HepG2 (cell line): ENCODE measurements at regions not wholly inside any gene's neighbourhood (a gene's known extent, or its start where the extent isn't known, plus 50 kb on each side); places are given as distances from the start of the nearest gene placed in this dataset.

ENCODE experiments used
- ATAC-seq: fragments of 200-7000 bp; cut with Tn5 transposase; 3 replicates; pipeline ENCODE4 v1.9.1; 2020; ENCODE audit warnings: mild to moderate bottlenecking, moderate library complexity
- BruUV-seq: library from RNA; stranded (reverse); fragments of 400-500 nt; replicated peaks from 2 replicates; lab custom pipeline; 2021; lab: Mats Ljungman, UMichigan
- CTCF ChIA-PET: fragments of 300-600 bp; formaldehyde crosslinking; extraction: SDS; loops from one replicate; lab custom pipeline; 2021; ENCODE audit warnings: low total read pairs, inconsistent platforms, low intra/inter-chr PET ratio; lab: Yijun Ruan, JAX
- POLR2A ChIA-PET: fragments of 350-600 bp; sonication (Branson Sonifier 250); formaldehyde crosslinking; loops from one replicate; lab custom pipeline; 2020; ENCODE audit warnings: antibody characterized with exemption, inconsistent platforms; lab: Yijun Ruan, JAX
- DNase-seq: peaks from one replicate; pipeline ENCODE4 v3.0.0-alpha.2; 2015; ENCODE audit warnings: low spot score
- FAIRE-seq: peaks from 3 replicates; lab custom pipeline; 2011; peaks lifted over from hg19 to GRCh38; lab: Jason Lieb, UNC
- H2AFZ ChIP-seq: one replicate; pipeline ENCODE4 v1.6.1; 2011; ENCODE audit warnings: low read length, inconsistent platforms
- H3K27ac ChIP-seq: fragments of 300-600 bp; 3 replicates; pipeline ENCODE4 v1.8.0; 2011; ENCODE audit warnings: mixed run types, mild to moderate bottlenecking, mixed read lengths, low read length, inconsistent platforms; ENCODE audit not compliant: insufficient read depth; ENCODE audit errors: extremely low read length
- H3K27me3 ChIP-seq, 2 experiments: fragments of 200-600 bp in 1 of 2; 2 replicates in 1 of 2; 3 replicates in 1 of 2; pipeline versions ENCODE4 v1.6.0 to v1.8.0; 2011; ENCODE audit warnings: low read length in 2 of 2, mild to moderate bottlenecking in 2 of 2, moderate library complexity in 2 of 2, inconsistent platforms in 1 of 2; ENCODE audit not compliant: insufficient read depth in 2 of 2, control insufficient read depth in 1 of 2
- H3K36me3 ChIP-seq, 2 experiments: fragments of 200-600 bp in 1 of 2; replicated peaks in 1 of 2; 2 replicates in 1 of 2; 3 replicates in 1 of 2; pipeline versions ENCODE4 v1.5.1 to v1.8.0; 2011; ENCODE audit warnings: low read length in 2 of 2, inconsistent platforms in 1 of 2; ENCODE audit not compliant: insufficient read depth in 2 of 2, control insufficient read depth in 1 of 2
- H3K4me1 ChIP-seq: 2 replicates; pipeline ENCODE4 v1.5.1; 2012; ENCODE audit warnings: low read length, inconsistent platforms; ENCODE audit not compliant: insufficient read depth
- H3K4me2 ChIP-seq: 2 replicates; pipeline ENCODE4 v1.6.0; 2011; ENCODE audit warnings: low read depth, low read length, inconsistent platforms
- H3K4me3 ChIP-seq, 3 experiments: fragments of 200-600 bp in 1 of 3; sonication (generic), shearing (Covaris generic) in 1 of 3; replicated peaks in 1 of 3; 2 replicates each; pipeline ENCODE4 v1.5.1; 2011 to 2016; ENCODE audit warnings: low read length in 3 of 3, inconsistent platforms in 2 of 3, low read depth in 2 of 3, mild to moderate bottlenecking in 2 of 3, control low read depth in 1 of 3, mixed read lengths in 1 of 3; ENCODE audit not compliant: insufficient read depth in 1 of 3
- H3K79me2 ChIP-seq: one replicate; pipeline ENCODE4 v1.6.1; 2011; ENCODE audit warnings: low read length, inconsistent platforms; ENCODE audit not compliant: insufficient read depth
- H3K9ac ChIP-seq: 2 replicates; pipeline ENCODE4 v1.6.0; 2011; ENCODE audit warnings: mild to moderate bottlenecking, low read depth, low read length, inconsistent platforms; ENCODE audit not compliant: insufficient read depth
- H3K9me3 ChIP-seq: 2 replicates; pipeline ENCODE4 v1.5.1; 2012; ENCODE audit warnings: mild to moderate bottlenecking, low read length
- H4K20me1 ChIP-seq: 2 replicates; pipeline ENCODE4 v1.6.0; 2011; ENCODE audit warnings: inconsistent platforms, mild to moderate bottlenecking, low read length, moderate library complexity; ENCODE audit not compliant: insufficient read depth
- ELF1 ChIP-seq: sonication (generic); formaldehyde crosslinking; IDR thresholded peaks from 2 replicates; pipeline ENCODE4 v1.4.0; 2020; ENCODE audit warnings: missing genetic modification reagents
- HNRNPL ChIP-seq: fragments of 200-400 bp; formaldehyde crosslinking; IDR thresholded peaks from 2 replicates; pipeline ENCODE4 v1.6.1; 2017; ENCODE audit warnings: mild to moderate bottlenecking, low read depth, low read length
- HOXA5 ChIP-seq: sonication (generic); formaldehyde crosslinking; IDR thresholded peaks from 2 replicates; pipeline ENCODE4 v1.4.0; 2020; ENCODE audit warnings: missing genetic modification reagents
- ISX ChIP-seq: sonication (generic); formaldehyde crosslinking; conservative IDR thresholded peaks from 2 replicates; pipeline ENCODE4 v1.5.0; 2020; ENCODE audit warnings: missing genetic modification reagents
- JUND ChIP-seq: sonication (generic); formaldehyde crosslinking; IDR thresholded peaks from 2 replicates; pipeline ENCODE4 v1.8.0; 2022; ENCODE audit warnings: mild to moderate bottlenecking, missing genetic modification reagents
- KMT2A ChIP-seq: sonication (generic); formaldehyde crosslinking; IDR thresholded peaks from 2 replicates; pipeline ENCODE4 v1.4.0; 2020; ENCODE audit warnings: missing genetic modification reagents
- KMT2B ChIP-seq: IDR thresholded peaks from 2 replicates; pipeline ENCODE4 v1.6.1; 2016; ENCODE audit warnings: missing genetic modification reagents, missing compliant biosample characterization
- MAFG ChIP-seq: sonication (generic); formaldehyde crosslinking; IDR thresholded peaks from 2 replicates; pipeline ENCODE4 v1.5.1; 2020; ENCODE audit warnings: mild to moderate bottlenecking, missing genetic modification reagents
- MATR3 ChIP-seq: sonication (generic); formaldehyde crosslinking; IDR thresholded peaks from 2 replicates; pipeline ENCODE4 v1.4.0; 2020; ENCODE audit warnings: missing genetic modification reagents
- MEF2D ChIP-seq: sonication (generic); formaldehyde crosslinking; IDR thresholded peaks from 2 replicates; pipeline ENCODE4 v1.5.1; 2020; ENCODE audit warnings: mild to moderate bottlenecking, missing genetic modification reagents
- RAD21 ChIP-seq: fragments of 450-650 bp; formaldehyde crosslinking; IDR thresholded peaks from 2 replicates; pipeline ENCODE4 v1.5.0; 2020; ENCODE audit warnings: mild to moderate bottlenecking
- RBM22 ChIP-seq: fragments of 200-400 bp; formaldehyde crosslinking; optimal IDR thresholded peaks from 2 replicates; pipeline ENCODE3; 2017; ENCODE audit warnings: mild to moderate bottlenecking, low read length, moderate library complexity
- SMC3 ChIP-seq: IDR thresholded peaks from 2 replicates; pipeline ENCODE4 v1.6.1; 2011; ENCODE audit warnings: low read length, improper control_type of control experiment
- STAG1 ChIP-seq: sonication (generic); formaldehyde crosslinking; IDR thresholded peaks from 2 replicates; pipeline ENCODE4 v1.4.0; 2020; ENCODE audit warnings: missing genetic modification reagents
- TGIF2 ChIP-seq: IDR thresholded peaks from 2 replicates; pipeline ENCODE4 v1.6.1; 2016; ENCODE audit warnings: control low read depth, missing compliant biosample characterization
- ZNF724P ChIP-seq: sonication (generic); formaldehyde crosslinking; IDR thresholded peaks from 2 replicates; pipeline ENCODE4 v1.8.0; 2022; ENCODE audit warnings: missing genetic modification reagents, borderline replicate concordance
- WGBS: methylation state at CpG from one replicate; pipeline ENCODE4 v1.1.6; 2017; ENCODE audit warnings: low lambda C conversion rate; 5-methylcytosine and 5-hydroxymethylcytosine counted together
- in situ Hi-C: cut with HindIII; loops from 2 replicates; pipeline ENCODE4 v1.10.0; 2017; ENCODE audit warnings: low pct_unique_long_range_greater_than_20kb; ENCODE audit not compliant: extremely low pct_ligation_motif_present
- intact Hi-C: fragments of 100-400 bp; cut with micrococcal nuclease; formaldehyde crosslinking; loops from one replicate; pipeline ENCODE4 v1.10.0; 2022; ENCODE audit not compliant: unreplicated experiment
- TF ChIP-seq, protein P1 (sequence below): sonication (generic); formaldehyde crosslinking; IDR thresholded peaks from 2 replicates; pipeline ENCODE4 v1.5.0; 2020; ENCODE audit warnings: mild to moderate bottlenecking, missing genetic modification reagents, moderate library complexity

DNA sequence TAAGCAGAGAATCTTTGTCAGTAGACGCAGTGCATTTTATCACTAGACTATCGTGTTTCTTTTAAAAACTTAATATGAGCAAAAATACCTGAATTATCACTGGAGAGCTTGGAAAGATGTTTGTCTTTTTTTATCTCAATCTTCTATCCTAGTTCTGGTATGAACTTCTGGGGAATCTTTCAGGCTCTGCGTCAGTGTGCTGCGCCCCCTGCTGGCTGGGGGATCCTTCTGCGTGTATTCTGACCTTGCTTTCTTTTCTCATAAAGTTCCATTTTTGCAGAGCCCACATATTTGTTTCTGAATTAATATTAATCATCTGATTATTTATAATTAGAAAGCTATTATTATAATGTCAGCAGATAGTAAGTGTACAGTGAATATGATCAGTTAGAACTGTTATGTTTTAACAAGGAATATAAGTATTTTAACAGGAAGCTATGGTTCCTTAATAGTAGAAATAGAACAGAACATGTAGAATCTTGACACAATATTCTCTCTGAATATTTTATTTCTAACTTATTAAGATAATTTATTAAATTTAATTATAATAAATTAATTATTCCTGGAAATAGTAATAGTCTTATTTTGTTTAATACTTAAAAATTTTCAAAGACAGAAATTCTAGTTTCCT lies 945.0 kb upstream of the CRIM1 start:
- H3K4me3 ChIP-seq, result no peak overlapping the region
- H3K27me3 ChIP-seq, result no peaks in the 10 kb centered on the region
- ChIA-PET CTCF (interaction anchor here (0.8 to 3.2 kb wide), 3 partner anchors 241 to 1398 kb away, joined by 3 to 26 read pairs (median 13); no protein-coding TSS in a partner anchor), POLR2A (no interaction called here)
- H3K36me3 ChIP-seq, result no peaks in the 10 kb centered on the region
- H3K79me2 ChIP-seq, result no peaks in the 10 kb centered on the region
- no TSS peak for BruUV-seq
- peak; percentile 79 for ATAC-seq
- FAIRE-seq, result peak; percentile 67
- in situ Hi-C loops, result loop anchor here (10.0 kb wide), 1 partner anchor 1316 kb away; no protein-coding TSS in a partner anchor
- no peaks in the 10 kb centered on the region for H3K4me1 ChIP-seq
- no peak for TF ChIP-seq KMT2B
- peak; percentile 66 for TF ChIP-seq STAG1 (CRISPR knock-in tag)
- TF ChIP-seq SMC3, result peak; percentile 85
- TF ChIP-seq, protein P1, sequence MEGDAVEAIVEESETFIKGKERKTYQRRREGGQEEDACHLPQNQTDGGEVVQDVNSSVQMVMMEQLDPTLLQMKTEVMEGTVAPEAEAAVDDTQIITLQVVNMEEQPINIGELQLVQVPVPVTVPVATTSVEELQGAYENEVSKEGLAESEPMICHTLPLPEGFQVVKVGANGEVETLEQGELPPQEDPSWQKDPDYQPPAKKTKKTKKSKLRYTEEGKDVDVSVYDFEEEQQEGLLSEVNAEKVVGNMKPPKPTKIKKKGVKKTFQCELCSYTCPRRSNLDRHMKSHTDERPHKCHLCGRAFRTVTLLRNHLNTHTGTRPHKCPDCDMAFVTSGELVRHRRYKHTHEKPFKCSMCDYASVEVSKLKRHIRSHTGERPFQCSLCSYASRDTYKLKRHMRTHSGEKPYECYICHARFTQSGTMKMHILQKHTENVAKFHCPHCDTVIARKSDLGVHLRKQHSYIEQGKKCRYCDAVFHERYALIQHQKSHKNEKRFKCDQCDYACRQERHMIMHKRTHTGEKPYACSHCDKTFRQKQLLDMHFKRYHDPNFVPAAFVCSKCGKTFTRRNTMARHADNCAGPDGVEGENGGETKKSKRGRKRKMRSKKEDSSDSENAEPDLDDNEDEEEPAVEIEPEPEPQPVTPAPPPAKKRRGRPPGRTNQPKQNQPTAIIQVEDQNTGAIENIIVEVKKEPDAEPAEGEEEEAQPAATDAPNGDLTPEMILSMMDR (CRISPR knock-in tag), result peak; percentile 78
- TF ChIP-seq, all 625 proteins: peak for 3
- H3K9me3 ChIP-seq, result no peaks in the 10 kb centered on the region
- H3K9ac ChIP-seq, result no peak overlapping the region
- intact Hi-C loops, result loop anchor here (1.0 to 2.0 kb wide), 5 partner anchors 242 to 1736 kb away; no protein-coding TSS in a partner anchor
- no peaks in the 10 kb centered on the region for H4K20me1 ChIP-seq
- H3K4me2 ChIP-seq, result no peak overlapping the region
- H3K27ac ChIP-seq, result no peak overlapping the region
- DNase-seq, result peak; percentile 33
- 11% methylated on average over 5 of the region's 5 CpGs for WGBS
- no peak overlapping the region for H2AFZ ChIP-seq

GRCh38 chr2:35409762-35410161 lies 945.8 kb upstream of the CRIM1 start:
- CTCF ChIA-PET, result interaction anchor here (0.8 to 3.2 kb wide), 3 partner anchors 241 to 1397 kb away, joined by 3 to 26 read pairs (median 13); no protein-coding TSS in a partner anchor
- Histone ChIP-seq H3K79me2 (no peaks in the 10 kb centered on the region), H3K36me3 (no peaks in the 10 kb centered on the region), H2AFZ (no peak overlapping the region), H3K4me3 (no peak overlapping the region), H3K27me3 (no peaks in the 10 kb centered on the region), H3K27ac (no peak overlapping the region), H3K9ac (no peak overlapping the region), H4K20me1 (no peaks in the 10 kb centered on the region), H3K4me2 (no peak overlapping the region), H3K4me1 (no peaks in the 10 kb centered on the region), H3K9me3 (no peaks in the 10 kb centered on the region)
- ATAC-seq (no peak), FAIRE-seq (no peak), DNase-seq (no peak)
- TF ChIP-seq ISX (no peak), ZNF724P (CRISPR knock-in tag) (no peak), TGIF2 (no peak), MAFG (CRISPR knock-in tag) (no peak), MEF2D (CRISPR knock-in tag) (no peak), HOXA5 (CRISPR knock-in tag) (no peak), MATR3 (CRISPR knock-in tag) (no peak), JUND (CRISPR knock-in tag) (no peak), RBM22 (no peak), KMT2A (no peak), ELF1 (CRISPR knock-in tag) (no peak), HNRNPL (no peak), RAD21 (no peak)
- no TSS peak for BruUV-seq
- WGBS, result 0% methylated on average over 2 of the region's 2 CpGs
- POLR2A ChIA-PET, result no interaction called here
- in situ Hi-C loops, result loop anchor here (10.0 kb wide), 1 partner anchor 1315 kb away; no protein-coding TSS in a partner anchor
- intact Hi-C loops, result loop anchor here (1.0 to 2.0 kb wide), 5 partner anchors 241 to 1735 kb away; no protein-coding TSS in a partner anchor
